NCI-H1092 treated with DMSO at 0.1 percent for 48 hours (cell line): ENCODE measurements at regions not wholly inside any gene's neighbourhood (a gene's known extent, or its start where the extent isn't known, plus 50 kb on each side); places are given as distances from the start of the nearest gene placed in this dataset.

ENCODE experiments used
- DNase-seq: peaks from one replicate; lab custom pipeline; 2025; lab: John Stamatoyannopoulos, UW

DNA sequence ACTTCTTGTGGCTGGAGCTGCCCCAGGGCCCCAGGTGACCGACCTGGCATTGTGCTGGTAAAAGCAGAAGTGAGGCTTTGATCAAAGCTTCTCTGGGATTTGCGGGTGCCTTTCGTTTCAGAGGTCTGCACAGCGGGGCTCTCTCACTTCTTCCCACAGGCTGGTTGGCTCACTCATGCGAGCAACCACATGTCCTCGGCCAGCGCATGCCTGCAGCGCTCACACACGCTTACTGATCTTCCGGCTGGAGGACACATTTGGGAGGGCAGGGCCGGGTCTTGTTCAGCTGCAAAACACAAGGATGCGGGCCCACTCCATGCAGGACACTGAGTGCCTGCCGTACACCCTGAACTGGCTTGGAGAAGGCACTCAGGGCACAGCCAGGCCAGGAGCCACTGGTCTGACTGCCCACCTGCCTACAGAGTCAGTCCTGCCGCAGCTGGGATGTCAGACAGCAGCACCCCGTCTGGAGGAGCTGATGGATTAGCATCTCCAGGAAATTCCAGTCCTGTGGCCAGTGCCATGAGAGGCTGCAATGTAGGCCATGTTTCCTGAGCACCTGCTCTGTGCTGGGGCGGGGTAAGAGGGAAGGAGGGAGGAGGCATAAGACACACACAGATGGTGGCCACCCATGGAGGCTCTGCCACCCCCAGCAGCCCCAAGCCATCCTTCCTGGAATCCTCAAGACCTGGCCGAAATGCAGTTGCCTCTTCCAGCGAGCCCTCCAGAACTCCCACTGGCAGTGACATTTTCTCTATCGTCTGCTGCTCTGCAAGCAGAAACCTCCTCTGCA, 1383.2 kb downstream of the BRD1 start:
- no peak for DNase-seq

DNA sequence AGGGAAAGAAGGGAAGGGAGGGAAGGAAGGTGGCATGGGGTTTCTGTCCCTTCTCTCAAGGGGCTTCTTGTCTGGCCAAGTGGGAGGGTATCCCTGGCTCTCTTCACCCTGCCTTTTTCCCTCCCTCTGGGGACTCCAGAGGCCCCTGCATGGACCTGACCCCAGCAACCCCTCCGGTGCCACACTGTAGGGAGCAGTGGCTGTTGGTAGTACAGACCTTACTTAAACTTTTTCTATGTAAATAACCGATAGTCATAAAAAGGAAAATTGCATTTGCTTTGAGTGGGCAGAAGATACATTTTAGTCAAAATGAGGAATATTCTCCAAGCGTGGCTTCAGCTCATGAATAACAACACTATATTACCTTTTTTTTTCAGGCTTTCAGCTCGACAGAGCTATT, 1384.0 kb downstream of the BRD1 start:
- no peak for DNase-seq

DNA sequence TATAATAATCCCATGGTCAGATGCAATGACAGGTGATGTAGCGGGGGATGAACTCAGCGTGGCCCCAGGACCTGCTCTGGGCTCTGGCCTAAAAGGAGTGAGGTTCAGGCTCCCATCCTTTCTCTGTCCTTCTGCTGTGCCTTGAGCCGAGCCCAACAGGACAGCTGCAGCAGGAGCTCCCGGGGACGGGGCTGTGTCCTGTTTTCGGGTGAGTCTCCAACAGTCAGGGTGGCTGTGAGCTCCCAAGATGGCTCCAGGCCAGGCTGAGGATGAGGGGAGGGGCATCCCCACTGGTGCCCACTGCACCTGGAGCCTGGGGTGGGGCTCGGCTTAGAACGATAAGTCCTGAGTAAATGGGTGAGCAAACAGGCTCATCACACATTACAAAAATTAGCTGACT, 1385.0 kb downstream of the BRD1 start:
- DNase-seq: no peak

DNA sequence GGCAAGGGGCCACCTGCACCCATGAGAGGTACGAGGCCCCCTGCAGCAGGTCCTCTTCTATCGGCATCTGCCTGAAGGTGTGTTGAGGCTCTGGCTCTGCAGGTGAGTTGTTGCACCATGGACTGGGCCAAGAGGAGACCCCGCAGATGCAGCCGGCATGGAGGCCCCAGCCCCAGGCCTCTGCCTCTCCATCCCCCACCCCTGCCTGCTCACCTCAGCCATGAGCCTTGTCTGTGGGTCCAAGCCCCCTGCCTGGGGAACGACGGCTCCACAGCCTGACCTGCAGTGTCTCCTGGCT, 1386.2 kb downstream of the BRD1 start:
- DNase-seq: no peak

DNA sequence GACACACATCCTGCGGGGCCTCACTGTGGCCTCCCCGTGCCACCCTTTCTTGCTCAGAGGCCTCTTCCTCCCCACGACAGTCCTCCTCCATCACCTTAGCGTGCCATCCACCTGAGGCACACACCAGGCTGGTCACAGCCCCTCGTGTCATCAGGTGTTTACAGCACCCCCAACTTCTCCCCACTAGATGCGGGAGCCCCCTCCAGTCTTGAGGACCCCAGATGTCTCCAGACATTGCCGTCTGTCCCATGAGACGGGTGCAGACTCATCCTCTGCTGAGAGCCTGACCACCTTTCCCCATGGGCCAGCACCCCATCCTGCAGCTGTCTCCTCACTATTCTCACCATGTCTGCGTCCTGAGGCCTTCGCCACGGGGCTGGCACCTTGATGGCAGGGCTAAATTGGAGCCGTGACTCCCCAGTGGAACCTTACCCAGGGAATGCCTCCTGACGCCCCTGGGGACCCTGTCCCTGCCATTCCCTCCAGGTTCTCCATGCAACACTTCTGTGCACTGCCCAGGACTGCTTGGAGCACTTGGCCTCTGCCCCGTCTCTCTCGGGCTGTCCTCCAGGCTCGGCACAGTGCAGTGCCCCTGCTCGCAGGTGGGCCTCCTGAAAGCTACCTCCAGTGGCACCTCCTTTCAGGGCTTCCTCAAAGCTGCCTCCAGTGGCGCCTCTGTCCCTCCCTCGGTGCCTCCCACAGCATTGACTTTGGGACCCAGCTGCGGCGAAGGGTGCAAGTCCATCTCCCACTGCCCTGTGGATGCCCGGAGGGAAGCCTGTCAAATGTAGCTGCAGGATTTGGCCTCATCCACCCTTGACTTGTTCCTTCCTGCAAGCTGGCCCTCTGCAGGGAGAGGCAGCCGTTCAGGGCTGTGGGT, 1386.8 kb downstream of the BRD1 start:
- no peak for DNase-seq

DNA sequence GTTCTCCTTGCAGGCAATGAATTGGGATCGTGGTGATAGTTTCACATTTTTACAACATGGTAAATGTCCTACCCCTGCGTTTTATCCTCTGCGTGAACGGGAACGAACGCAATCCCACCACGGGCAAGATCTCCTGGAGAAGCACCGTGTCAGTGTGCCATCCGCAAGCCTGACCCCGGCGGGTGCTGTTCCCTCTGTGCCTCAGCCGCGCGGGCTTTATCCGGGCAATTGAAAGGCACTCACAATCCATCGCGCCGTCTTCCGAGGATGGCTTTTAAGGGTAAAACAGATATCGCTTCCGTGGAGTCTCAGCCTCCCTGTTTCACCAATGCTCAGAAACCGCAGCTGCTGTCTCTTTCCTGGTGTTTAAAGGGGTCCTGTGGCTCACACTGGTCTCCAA, 1387.5 kb downstream of the BRD1 start:
- no peak for DNase-seq

DNA sequence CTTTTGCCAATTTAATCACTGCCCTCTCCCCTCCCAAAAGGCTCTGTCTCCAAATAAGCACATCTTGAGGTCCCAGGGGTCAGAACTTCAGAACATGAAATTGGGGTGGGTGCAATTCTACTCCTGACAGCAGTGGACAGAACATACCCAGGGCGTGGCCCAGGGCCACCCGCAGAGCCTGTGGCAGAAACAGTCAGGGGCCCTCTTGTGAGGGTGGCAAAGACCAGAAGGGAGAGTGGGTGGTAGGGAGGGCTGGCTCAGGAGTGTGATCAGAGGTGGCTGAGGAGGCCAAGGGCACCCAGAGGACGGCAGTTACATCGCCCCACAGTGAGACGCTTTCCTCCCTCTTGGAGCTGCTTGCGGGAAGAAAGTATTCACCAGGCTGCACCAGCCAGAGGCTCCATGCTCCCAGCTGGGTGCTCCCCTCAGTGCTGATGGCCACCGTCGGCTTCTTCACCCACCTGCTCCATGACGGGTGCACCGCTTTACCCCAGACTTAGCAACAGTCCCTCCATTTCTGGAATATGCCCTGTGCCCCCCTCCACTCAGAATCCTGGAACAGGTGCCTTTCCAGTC, 1388.0 kb downstream of the BRD1 start:
- DNase-seq: no peak

DNA sequence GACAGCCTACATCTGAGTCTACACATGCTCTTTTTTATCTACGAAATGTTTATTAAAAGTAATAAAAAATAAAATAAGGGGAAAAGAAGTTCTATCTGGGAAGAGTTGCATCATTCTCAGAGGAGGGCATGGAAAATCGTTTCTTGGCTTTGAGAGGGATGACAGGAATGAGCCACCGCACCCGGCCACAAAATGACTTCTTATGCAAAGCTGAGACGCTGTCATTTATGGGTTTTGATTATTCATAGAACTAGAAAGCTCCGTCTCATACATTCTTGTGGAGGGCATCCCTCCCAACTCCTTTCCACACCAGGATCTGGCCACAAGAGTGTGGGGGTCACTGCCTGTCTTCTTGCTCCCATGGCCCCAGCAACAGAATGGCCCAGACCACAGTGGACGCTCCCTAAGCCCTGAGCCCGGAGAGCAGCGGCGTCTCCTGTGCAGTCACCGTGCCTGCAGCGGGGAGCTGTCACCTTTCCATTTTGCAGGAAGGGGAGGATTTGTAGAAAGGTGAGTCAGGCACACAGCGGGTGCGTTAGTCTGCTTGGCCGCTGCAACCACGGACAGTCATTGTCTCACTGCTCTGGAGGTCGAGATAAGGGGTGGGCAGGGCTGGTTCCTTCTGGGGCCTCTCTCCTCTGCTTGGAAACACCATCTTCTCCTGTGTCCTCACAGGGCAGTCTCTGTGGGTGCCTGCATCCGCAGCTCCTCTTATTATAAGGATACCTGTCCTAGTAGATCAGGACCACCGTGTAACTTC, 1388.7 kb downstream of the BRD1 start:
- no peak for DNase-seq

DNA sequence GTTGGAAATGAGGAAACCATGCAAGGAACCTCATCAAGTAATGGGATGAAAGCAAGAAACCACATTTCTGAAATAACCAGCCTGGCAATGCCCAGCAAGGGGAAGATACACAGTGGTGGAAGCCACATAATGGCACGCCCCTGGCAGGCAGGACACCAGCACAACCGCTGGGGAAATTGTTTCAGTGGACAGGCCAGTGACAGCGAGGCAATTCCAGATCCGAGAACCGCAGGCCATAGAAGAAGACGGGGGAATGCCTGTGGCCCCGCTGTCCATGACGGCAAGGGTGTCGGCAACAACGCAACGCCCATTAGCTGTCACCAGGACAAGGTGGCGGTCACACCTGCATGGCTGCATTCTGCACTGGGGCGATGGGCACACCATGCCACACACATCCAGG, 1389.6 kb downstream of the BRD1 start:
- no peak for DNase-seq

DNA sequence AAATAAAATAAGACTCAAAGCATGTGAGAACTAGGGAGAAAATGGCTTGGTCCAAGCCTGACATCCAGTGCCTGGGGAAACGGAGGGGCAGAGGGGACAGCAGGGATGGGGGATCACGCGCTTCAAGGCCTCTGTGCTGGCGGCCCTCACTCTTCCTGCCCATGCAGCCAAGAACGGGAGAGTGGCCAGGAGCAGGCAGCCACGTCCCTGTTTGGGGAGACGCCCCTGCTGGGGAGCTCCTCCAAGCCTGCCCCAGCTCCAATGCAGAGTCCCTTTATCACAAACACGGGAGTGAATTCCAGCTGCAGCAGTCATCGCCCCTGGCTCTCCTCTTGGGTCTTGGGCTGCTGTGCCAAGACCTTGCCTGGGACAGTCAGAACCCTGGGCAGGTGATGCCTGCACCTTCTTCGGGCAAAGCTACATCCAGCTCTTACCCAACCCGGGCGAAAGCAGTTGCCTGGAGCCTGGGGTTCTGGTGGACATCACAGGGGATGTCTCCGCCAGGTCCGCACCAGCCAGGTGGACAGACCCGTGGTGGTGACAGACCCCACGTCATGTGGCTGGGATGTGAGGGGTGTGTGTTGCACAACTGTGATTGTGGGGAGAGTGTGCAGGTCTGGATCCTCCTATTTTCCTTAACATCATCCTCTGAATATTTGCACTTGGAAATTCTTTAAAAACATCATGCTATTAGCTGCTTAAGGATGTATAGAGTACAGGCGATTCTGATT, 1391.3 kb downstream of the BRD1 start:
- no peak for DNase-seq

DNA sequence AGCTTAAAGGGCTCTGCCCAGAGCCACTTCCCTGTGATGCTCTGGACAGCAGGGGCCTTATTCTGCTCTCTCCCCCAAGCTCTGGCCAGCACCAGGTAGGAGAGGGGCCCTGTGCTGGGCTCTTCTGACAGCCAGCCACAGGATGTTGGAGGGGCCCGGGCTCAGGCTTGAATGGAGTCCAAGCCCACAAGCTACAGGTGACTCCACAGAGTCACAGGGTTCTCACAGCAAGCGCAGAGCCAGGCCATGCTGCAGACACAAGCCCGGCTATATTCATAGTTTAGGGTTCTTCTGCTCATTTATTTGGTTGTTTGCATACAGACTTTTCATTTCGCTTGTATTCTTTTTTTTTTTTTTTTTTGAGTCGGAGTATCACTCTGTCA, 1392.8 kb downstream of the BRD1 start:
- no peak for DNase-seq

DNA sequence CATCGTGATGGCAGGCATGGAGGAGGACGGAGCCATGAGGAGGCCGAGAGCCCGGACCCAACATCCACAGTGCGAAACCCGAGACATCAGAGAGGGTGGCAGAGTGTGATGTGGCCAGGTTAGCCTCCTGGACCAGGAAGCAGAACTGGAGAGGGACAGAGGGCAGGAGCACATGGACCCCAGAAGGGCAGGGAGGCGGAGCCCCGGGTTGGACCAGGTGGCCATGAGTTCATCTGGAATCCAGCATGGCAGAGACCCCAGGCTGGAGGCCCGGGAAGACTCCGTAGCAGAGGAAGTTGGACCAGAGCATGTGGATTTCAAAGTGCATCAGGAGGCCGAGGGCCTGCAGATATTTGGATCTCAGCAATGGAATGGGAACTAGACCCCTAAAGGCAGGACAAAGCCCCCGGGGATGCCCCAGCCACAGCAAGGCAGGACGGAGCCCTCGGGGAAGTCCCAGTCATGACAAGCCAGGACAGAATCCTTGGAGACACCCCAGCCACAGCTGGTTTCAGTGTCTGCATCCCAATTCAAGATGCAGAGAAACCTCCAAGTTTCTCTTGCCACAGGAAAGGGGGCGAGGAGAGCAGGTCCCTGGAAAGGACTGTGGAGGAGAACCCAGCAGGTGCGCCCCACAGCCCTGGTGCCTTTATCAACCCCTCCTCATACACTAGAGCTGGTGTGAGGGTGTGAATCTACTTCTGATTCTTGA, 1393.4 kb downstream of the BRD1 start:
- no peak for DNase-seq

DNA sequence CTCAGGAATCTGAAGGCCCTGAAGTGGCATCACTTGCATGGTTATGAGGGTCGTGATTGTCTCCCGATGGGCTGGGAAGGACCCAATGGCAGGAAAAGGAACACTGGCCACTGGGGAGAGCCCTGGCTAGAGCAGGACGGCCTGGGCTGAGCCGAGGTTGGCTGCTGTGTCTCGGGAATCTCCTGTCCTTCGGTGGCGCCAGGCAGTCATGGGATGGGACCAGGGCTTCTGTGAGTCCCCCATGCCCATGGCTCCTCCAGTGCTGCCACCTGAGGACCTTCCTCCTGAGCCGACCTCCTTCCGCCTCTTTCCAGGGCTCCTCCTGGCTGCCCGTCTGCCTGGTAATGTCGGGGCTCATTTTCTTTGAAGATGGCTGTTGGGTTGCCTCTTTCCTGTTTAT, 1394.0 kb downstream of the BRD1 start:
- DNase-seq: no peak

DNA sequence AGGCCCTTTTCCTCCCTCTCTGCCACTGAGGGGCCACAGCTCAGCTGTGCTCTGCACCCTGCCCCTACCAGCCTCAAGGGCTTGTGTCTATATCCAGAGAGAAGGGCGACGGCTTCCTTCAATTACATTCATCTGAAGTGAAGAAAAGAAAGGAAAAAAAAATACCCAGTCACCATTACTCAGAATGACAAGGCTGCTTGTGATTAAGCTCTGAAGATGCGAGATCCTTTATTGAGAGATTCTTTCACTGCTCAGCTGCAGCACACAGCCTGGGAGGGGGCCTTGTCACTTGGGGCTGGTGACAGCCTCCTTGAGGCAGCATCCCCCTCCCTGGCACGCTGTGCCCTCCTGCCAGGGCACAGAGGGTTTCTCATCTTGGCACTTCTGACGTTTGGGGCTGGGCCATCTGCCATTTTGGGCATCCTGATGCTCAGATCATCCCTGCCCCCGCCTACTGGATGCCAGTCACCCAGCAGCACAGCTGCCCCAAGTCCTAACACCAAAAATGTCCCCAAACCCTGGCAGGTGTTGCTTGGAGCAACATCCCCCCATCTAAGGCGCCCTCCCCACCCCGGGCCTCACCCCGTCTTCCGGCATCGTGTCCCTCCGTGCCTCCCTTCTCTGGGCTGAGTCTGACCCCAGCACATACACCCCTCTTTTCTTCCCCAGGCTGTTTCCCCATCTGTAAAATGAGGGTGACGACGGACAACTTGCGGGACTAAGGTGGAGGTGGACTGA, 1394.7 kb downstream of the BRD1 start:
- DNase-seq: no peak

DNA sequence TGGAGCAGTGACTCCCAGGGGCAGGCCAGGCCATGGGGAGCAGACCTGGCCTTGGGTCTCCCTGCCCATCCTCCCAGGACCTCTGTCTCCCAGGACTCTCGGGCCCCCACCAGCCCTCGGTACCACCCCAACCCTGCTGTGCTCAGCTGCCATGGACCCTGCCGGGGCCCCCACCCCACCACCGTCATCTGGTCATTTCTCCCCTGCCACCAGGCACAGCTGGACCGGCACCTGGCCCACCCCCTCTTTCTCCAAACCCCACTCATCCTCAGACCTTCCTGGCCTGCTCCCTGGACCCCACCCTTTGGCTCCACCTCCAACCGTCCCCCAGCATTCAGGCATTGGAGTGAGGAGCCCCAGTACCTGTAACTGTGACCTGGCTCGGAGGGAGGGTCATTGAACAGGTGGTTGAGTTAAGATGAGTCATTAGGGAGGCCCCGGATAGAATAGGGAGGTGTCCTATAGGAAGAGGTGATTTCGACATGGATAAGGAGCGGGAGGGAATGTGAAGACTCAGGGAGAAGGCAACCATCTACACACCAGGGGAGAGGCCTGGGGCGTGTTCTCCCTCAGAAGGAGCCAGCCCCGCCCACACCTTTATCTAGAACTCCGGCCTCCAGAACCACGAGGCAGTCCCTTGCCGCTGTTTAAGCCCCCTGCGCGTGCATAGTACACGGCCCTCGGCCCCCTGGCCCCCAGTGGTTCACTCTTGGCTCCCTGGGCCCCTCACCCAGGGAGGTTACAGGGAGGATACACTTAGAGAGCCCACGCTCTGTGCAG, 1395.9 kb downstream of the BRD1 start:
- no peak for DNase-seq

DNA sequence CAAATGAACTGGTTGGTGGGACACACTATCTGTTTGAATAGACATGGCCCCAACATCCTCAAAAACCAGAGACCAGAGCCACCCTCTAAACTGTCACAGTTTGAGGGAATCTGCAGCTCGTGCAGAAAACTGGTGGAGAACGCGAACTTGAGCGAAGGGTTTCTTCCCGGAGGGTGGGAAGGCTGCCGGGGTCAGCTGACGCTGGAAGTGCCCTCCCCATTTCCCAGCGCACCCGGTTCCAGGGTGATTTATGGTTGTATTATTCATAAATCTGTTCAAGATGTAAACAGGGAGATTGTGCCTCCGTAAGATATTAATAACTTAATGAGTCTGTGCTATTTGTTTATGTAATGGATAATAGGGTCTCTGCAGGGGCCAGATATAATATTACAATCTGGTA, 1396.7 kb downstream of the BRD1 start:
- no peak for DNase-seq

DNA sequence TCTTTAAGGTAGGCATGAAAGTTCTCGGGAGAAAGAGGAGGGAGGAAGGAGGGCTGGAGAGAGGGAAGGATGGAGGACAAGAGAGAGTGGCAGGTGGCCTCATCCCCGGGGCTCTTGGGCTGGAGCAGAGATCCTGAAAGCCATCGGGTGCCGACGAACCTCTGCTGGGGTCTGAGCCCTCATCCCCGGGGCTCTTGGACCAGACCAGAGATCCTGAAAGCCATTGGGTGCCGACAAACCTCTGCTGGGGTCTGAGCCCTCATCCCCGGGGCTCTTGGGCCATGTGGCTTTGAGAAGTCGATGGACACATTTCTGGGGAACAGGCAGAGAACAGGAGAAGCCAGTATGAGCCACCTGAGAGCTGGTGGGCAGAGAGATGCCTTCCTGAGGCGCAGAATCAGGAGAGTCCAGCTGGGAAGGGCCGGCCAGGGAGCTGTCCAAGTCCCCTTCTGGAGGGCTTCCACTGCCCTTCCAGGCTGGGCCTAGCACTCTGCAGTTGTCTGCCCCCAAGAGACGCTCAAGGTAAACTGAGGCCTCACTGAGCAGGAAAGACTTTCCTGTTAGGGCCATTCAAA, 1398.1 kb downstream of the BRD1 start:
- no peak for DNase-seq

DNA sequence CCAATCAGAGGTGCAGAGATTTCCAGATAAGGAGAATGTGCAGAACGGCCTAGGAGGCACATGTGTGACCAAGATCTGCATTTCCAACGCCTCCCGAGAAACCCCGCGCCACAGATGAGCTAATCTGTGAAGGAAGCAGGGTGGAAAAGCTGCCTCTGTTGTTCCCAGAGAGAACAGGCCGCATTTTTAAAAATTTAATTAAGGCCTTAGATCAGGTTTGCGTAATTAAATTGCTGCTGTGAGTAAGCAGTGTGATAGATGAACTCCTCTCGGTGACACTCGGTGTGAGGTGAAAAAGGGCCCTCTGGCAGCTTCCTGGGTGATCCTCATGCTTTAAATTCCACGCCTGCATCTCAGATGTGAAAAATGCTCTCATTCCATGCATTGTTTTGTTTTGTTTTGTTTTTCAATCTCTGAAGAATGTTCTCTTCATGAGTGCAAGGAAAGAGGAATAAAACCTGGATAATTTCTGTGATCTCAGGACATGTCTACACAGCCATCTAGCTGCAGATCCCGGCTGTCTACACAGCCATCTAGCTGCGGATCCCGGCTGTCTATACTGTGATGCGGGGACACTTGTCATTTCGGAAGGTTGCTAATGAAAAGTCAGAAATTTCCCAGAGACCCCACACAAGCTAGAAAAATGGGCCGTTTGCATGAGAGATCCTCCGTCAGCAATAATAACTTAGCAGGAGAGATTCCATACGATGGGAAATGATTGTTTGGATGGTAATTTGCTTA, 1398.9 kb downstream of the BRD1 start:
- DNase-seq: no peak
